LNCaP clone FGC (cell line): ENCODE measurements at regions not wholly inside any gene's neighbourhood (a gene's known extent, or its start where the extent isn't known, plus 50 kb on each side); places are given as distances from the start of the nearest gene placed in this dataset.

Source experiments
- DNase-seq: peaks from one replicate; pipeline ENCODE4 v3.0.0-alpha.2; 2011; ENCODE audit warnings: low read depth
- H3K4me3 ChIP-seq: 2 replicates; pipeline ENCODE4 v1.5.1; 2011; ENCODE audit warnings: mild to moderate bottlenecking, low read depth, low read length, control low read depth
- CTCF ChIP-seq: IDR thresholded peaks from 2 replicates; pipeline ENCODE4 v1.5.1; 2012; ENCODE audit warnings: mild to moderate bottlenecking; ENCODE audit not compliant: control insufficient read depth, insufficient read depth; ENCODE audit errors: extremely low read depth

DNA sequence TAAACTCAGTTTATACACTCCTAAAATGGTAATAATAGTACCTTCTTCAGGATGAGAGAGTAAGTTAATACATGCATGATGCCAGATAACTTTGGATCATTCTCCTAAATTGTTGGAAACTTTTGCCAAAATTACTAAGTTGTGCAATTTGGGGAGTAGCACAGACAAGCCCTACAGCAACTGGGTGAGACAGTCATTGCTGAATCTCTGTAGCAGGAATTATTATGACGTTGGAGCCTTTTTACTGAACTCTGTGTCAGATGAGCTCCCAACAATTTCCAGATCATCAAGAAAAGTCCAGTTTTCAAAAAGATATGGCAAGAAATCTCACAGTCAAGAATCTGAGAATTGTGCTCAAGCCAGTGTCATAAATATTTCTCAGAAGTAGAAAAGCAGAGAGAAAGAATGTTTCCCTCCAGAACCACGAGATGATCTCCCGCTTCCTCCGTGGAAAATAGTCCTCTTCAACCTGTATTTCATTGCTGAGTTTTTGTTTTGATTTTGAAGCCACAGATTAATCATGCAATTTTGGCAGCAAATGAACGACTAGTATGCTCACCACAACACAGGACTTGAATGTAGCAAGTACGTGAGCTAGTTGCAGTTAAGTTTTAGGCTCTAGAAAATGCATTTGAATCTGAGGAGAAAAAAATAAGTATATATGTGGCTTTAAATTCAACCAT, 485.4 kb downstream of the CNTN6 start:
- no peak for DNase-seq
- no peak overlapping the region for H3K4me3 ChIP-seq
- TF ChIP-seq CTCF: no peak

GRCh38 chr3:1583044-1583443, 490.2 kb downstream of the CNTN6 start:
- H3K4me3 ChIP-seq: no peak overlapping the region
- TF ChIP-seq CTCF: no peak
- no peak for DNase-seq

GRCh38 chr3:1587426-1587825, 494.6 kb downstream of the CNTN6 start:
- no peak overlapping the region for H3K4me3 ChIP-seq
- TF ChIP-seq CTCF: no peak
- DNase-seq: no peak

GRCh38 chr3:1591327-1592028, 498.7 kb downstream of the CNTN6 start:
- TF ChIP-seq CTCF: no peak
- no peak overlapping the region for H3K4me3 ChIP-seq
- no peak for DNase-seq

GRCh38 chr3:1594940-1595339, 502.1 kb downstream of the CNTN6 start:
- H3K4me3 ChIP-seq: no peak overlapping the region
- DNase-seq: no peak
- no peak for TF ChIP-seq CTCF

DNA sequence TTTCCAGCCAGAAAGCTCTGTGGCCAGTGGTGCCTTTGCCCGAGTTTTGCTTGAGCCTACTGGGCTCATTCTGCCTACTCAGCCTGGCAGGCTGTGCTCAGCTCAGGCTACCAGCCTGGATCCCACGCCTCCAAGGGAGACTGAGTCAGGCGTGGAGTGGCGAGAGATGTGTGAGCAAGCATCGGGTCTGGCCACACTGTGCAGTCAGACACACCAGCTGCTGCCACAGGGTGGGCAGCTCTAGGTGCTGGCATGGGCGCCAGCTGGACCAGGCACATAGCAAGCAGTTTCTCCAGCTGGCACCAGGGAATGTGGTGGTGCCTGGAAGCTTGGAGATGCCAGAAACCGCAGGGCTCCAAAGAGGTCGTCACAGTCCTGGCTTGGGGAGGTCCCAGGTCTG, 498.5 kb upstream of the CNTN4 start:
- no peak for TF ChIP-seq CTCF
- no peak overlapping the region for H3K4me3 ChIP-seq
- DNase-seq: no peak
